GM21447 (cell line): ENCODE measurements at regions not wholly inside any gene's neighbourhood (a gene's known extent, or its start where the extent isn't known, plus 50 kb on each side); places are given as distances from the start of the nearest gene placed in this dataset.

Experiments
- ATAC-seq: cut with Tn5 transposase; IDR thresholded peaks from one replicate; pipeline ENCODE4 v1.9.1; 2021; ENCODE audit not compliant: unreplicated experiment

DNA sequence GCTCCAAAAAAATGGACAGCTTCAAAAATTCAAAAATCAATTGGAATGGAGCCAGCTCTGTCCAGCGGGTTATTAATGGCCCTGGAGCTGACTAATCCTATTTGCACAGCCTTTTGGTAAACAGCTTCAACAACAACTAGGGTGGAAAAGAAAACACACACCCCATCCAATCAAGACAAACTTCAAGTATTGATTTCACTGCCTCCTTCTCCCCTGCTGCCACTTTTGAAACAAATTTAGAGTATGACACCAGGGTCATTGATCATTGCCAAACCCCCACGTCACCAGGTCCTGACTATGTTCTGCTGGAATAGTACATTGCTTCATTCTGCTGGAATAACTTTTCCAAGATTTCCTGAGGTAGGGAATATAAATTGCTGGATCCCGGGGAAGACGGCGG, 56.8 kb upstream of the GTF3A start:
- ATAC-seq = no peak

DNA sequence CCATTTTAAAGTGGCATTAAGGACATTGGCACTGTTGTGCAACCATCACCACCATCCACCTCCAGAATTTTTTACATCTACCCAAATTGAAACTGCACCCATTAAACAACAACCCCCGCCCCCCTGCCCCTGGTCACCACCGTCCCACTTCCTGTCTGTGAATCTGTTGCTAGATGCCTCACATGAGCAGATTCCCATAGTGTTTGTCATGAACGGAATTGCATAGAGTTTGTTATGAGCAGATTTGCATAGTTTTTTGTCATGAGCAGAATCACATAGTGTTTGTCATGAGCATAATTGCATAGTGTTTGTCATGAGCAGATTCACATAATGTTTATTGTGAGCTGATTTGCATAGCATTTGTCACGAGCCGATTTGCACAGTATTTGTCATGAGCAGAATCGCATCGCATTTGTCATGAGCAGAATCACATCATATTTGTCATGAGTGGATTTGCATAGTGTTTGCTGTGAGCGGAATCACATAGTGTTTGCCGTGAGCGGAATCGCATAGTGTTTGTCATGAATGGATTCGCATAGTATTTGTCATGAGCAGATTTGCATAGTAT, 54.0 kb upstream of the GTF3A start:
- ATAC-seq = no peak

DNA sequence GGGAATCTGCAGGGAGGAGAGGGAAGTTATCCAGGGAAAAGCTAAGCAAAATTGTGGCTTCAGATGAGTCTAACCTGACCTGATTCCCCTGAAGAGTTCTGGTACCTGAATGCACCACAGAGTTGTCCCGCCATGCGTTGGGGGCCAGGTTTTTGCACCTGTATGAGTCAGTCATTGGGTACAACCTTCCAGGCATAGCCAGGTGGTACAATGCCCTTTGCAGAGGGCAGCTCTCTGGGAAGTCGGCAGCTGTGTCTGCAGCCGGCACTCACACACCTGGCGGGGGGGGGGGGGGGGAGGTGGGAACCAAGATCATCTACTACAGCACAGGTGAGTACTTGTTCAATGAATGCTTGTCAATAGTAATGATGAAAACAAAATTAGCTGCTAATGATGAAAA, 52.5 kb upstream of the GTF3A start:
- no peak for ATAC-seq

DNA sequence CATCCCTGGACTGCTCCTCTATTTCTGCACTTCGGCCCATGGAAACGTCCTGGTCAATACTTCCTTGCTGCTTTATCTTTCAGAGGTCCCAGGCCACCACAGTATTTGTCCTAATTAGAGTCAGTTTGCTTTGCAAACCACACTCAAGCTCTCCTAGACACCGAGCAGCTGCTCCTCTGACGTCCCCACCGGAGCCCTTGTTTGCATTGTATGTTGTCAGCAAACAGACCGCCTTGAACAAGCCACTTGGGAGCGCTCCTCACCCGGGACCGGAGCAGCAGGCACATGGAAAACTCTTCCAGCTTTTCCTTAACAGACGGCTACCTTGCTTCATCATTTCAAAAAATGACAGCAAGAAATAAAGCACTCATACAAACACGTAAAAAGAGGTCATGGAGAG, 51.5 kb upstream of the GTF3A start:
- ATAC-seq = no peak

DNA sequence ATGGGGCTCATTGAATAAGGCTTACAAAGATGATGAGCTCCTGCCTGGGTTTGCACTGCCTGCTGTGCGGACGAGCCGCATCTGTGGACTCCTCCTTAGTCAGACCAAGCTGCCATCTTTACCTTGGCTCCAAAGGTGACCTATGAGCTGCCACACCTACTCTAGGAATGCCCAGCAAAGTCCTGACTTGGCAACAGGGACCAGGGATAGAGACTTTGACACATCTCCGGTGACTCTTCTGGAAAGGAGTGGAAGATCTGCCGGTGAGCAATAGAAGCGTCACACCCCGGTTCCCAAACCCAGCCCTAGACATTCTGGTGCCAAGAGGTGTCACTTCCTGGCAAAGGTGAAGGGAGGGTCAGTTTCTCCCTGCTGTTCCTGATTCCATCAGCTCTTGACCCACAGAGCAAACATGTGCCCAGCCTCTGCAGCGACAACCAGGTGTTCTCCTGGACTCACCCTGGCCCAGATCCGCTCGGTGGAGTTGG, 50.2 kb upstream of the GTF3A start:
- ATAC-seq = no peak
